OCI-LY7 (cell line): ENCODE measurements at regions not wholly inside any gene's neighbourhood (a gene's known extent, or its start where the extent isn't known, plus 50 kb on each side); places are given as distances from the start of the nearest gene placed in this dataset.

ENCODE experiments used
- EZH2phosphoT487 ChIP-seq: fragments of 200-600 bp; sonication (generic); IDR thresholded peaks from 2 replicates; pipeline ENCODE4 v1.6.1; 2018; ENCODE audit warnings: low read depth, borderline replicate concordance, mild to moderate bottlenecking, mixed run types, antibody characterized with exemption, low read length, moderate library complexity, mixed read lengths
- TF ChIP-seq, protein P1 (sequence below): fragments of 200-600 bp; sonication (generic); conservative IDR thresholded peaks from 2 replicates; pipeline ENCODE4 v1.5.1; 2014; ENCODE audit warnings: mild to moderate bottlenecking, antibody characterized with exemption, low read length, moderate library complexity, mixed read lengths

- TF ChIP-seq, protein P1, sequence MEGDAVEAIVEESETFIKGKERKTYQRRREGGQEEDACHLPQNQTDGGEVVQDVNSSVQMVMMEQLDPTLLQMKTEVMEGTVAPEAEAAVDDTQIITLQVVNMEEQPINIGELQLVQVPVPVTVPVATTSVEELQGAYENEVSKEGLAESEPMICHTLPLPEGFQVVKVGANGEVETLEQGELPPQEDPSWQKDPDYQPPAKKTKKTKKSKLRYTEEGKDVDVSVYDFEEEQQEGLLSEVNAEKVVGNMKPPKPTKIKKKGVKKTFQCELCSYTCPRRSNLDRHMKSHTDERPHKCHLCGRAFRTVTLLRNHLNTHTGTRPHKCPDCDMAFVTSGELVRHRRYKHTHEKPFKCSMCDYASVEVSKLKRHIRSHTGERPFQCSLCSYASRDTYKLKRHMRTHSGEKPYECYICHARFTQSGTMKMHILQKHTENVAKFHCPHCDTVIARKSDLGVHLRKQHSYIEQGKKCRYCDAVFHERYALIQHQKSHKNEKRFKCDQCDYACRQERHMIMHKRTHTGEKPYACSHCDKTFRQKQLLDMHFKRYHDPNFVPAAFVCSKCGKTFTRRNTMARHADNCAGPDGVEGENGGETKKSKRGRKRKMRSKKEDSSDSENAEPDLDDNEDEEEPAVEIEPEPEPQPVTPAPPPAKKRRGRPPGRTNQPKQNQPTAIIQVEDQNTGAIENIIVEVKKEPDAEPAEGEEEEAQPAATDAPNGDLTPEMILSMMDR: no peak
- TF ChIP-seq EZH2phosphoT487: no peak
These were observed 138.4 kb downstream of the RFC3 start for GRCh38 chr13:33956346-33956745.
